ENCODE measurements at regions not wholly inside any gene's neighbourhood (a gene's known extent, or its start where the extent isn't known, plus 50 kb on each side); places are given as distances from the start of the nearest gene placed in this dataset.

DNA sequence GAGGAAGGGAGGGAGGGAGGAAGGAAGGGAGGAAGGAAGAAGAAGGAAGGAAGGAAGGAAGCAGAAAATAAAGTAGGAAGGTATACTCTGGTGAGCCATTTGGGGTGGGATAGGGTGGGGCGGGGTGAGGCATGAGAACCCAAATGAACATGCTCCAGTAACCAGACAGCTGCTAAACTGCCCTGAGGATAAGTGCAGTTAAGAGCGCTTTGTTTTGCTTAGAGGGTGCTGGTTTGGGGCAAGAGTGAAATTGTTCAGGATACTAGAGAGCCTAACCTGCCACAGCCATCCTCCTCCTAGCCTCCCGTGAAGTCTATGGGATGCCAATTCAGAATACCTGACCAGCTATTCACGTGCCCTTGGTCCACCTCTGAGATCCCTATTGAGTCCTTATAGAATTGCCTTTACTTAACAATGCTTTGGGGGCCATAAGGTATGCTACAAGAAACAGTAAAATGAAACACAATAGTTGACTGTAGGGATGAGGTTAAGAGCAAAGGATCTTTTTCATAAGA is 59.0 kb upstream of the ATF3 start:
- H3K9me2 ChIP-seq (replicated peaks; ENCODE audit: low read length): no peaks in the 10 kb centered on the region
- no peaks in the 10 kb centered on the region for H3K4me1 ChIP-seq (ENCODE audit: insufficient read depth, low read length)
- H3K4me3 ChIP-seq (ENCODE audit: low read length): no peak overlapping the region
- no peak overlapping the region for H3K27ac ChIP-seq (ENCODE audit: low read length)
- no peaks in the 10 kb centered on the region for H3K36me3 ChIP-seq (ENCODE audit: low read depth, low read length)
- intact Hi-C loops (cut with micrococcal nuclease): no loop called here
- CTCF ChIA-PET: no interaction called here
- no peak overlapping the region for H3K4me2 ChIP-seq (ENCODE audit: low read length)
- no peak for DNase-seq
- H3K27me3 ChIP-seq (ENCODE audit: low read length): peaks cover 7% of the 10 kb centered on the region; the same call in 1 of the 2 replicates
- no peaks in the 10 kb centered on the region for H3K79me2 ChIP-seq (ENCODE audit: low read length)
- H2AFZ ChIP-seq (ENCODE audit: low read length): no peak overlapping the region
- POLR2A ChIA-PET (ENCODE audit: unreplicated experiment): no interaction called here
- H3K9me3 ChIP-seq (ENCODE audit: low read length): no peaks in the 10 kb centered on the region
- TF ChIP-seq EZH2 (IDR thresholded peaks at IDR 0.05; ENCODE audit: low read length, unreplicated experiment): no peak
- TF ChIP-seq, protein P1, sequence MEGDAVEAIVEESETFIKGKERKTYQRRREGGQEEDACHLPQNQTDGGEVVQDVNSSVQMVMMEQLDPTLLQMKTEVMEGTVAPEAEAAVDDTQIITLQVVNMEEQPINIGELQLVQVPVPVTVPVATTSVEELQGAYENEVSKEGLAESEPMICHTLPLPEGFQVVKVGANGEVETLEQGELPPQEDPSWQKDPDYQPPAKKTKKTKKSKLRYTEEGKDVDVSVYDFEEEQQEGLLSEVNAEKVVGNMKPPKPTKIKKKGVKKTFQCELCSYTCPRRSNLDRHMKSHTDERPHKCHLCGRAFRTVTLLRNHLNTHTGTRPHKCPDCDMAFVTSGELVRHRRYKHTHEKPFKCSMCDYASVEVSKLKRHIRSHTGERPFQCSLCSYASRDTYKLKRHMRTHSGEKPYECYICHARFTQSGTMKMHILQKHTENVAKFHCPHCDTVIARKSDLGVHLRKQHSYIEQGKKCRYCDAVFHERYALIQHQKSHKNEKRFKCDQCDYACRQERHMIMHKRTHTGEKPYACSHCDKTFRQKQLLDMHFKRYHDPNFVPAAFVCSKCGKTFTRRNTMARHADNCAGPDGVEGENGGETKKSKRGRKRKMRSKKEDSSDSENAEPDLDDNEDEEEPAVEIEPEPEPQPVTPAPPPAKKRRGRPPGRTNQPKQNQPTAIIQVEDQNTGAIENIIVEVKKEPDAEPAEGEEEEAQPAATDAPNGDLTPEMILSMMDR (conservative IDR thresholded peaks at IDR 0.05; ENCODE audit: low read depth, low read length): no peak
- TF ChIP-seq EZH2phosphoT487 (IDR thresholded peaks at IDR 0.05; ENCODE audit: borderline replicate concordance, low read length): no peak
- BruUV-seq (replicated peaks): no TSS peak
- H3F3A ChIP-seq (ENCODE audit: low read length, unreplicated experiment): no peaks in the 10 kb centered on the region
- H3K9ac ChIP-seq (ENCODE audit: low read length): no peak overlapping the region
- no peak for ATAC-seq
- H4K20me1 ChIP-seq (ENCODE audit: low read length): no peaks in the 10 kb centered on the region

DNA sequence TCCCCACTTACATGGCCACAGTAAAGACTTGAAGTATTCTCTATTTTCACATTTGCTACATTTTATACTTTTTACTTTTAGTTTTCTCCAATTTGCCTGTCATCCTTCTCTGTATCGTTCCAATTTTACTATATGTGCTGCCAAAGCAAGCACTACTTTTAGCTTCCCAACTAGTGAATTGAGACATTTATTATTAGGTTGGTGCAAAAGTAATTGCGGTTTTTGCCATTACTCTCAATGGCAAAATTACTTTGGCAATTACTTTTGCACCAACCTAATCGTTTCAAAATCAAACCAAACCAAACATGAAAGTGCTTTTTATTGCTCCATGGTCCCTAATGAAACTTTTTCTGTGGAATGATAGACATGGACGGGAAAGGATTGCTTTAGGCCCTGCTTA is 56.6 kb upstream of the ATF3 start:
- no TSS peak for BruUV-seq (replicated peaks)
- ChIA-PET POLR2A (ENCODE audit: unreplicated experiment) (no interaction called here), CTCF (no interaction called here)

DNA sequence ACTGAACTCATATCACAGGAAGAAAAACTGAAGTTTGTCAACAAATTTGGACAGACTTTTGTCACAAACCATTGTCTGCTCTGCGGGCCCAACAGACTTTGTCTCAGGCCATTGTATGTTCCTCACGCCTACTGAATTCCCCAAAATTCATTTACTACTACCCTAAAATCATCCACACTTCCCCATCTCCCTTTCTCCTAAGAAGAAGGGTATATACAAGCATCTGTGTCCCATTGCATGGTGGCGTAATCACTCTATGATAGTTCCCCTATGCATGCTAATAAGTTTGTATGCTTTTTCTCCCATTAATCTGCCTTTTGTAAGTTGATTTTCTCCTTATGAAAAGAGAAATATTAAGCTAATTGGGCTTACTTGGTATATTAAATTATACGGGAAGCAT is 54.9 kb upstream of the ATF3 start:
- BruUV-seq (replicated peaks): no TSS peak
- Histone ChIP-seq H3F3A (ENCODE audit: low read length, unreplicated experiment) (no peaks in the 10 kb centered on the region), H3K4me2 (ENCODE audit: low read length) (no peak overlapping the region), H3K27me3 (ENCODE audit: low read length) (no peaks in the 10 kb centered on the region), H3K9me3 (ENCODE audit: low read length) (no peaks in the 10 kb centered on the region), H3K36me3 (ENCODE audit: low read depth, low read length) (no peaks in the 10 kb centered on the region), H3K4me3 (ENCODE audit: low read length) (no peak overlapping the region), H3K27ac (ENCODE audit: low read length) (no peak overlapping the region), H3K4me1 (ENCODE audit: insufficient read depth, low read length) (peaks cover 14% of the 10 kb centered on the region), H3K79me2 (ENCODE audit: low read length) (no peaks in the 10 kb centered on the region), H3K9me2 (replicated peaks; ENCODE audit: low read length) (no peaks in the 10 kb centered on the region), H4K20me1 (ENCODE audit: low read length) (no peaks in the 10 kb centered on the region), H2AFZ (ENCODE audit: low read length) (no peak overlapping the region), H3K9ac (ENCODE audit: low read length) (no peak overlapping the region)
- TF ChIP-seq EZH2phosphoT487 (IDR thresholded peaks at IDR 0.05; ENCODE audit: borderline replicate concordance, low read length) (no peak), EZH2 (IDR thresholded peaks at IDR 0.05; ENCODE audit: low read length, unreplicated experiment) (no peak)
- TF ChIP-seq, protein P1 (conservative IDR thresholded peaks at IDR 0.05; ENCODE audit: low read depth, low read length): no peak
- ATAC-seq (no peak), DNase-seq (no peak)
- intact Hi-C loops (cut with micrococcal nuclease): no loop called here
- CTCF ChIA-PET: no interaction called here
- POLR2A ChIA-PET (ENCODE audit: unreplicated experiment): no interaction called here

More for the DNA sequence above, 56.6 kb upstream of the ATF3 start:
- ATAC-seq: no peak
- no peaks in the 10 kb centered on the region for H4K20me1 ChIP-seq (ENCODE audit: low read length)
- H3K27me3 ChIP-seq (ENCODE audit: low read length): peaks cover 3% of the 10 kb centered on the region; the same call in 1 of the 2 replicates
- TF ChIP-seq, protein P1 (conservative IDR thresholded peaks at IDR 0.05; ENCODE audit: low read depth, low read length): no peak
- TF ChIP-seq EZH2 (IDR thresholded peaks at IDR 0.05; ENCODE audit: low read length, unreplicated experiment): no peak
- no peaks in the 10 kb centered on the region for H3K36me3 ChIP-seq (ENCODE audit: low read depth, low read length)
- H3K9ac ChIP-seq (ENCODE audit: low read length): no peak overlapping the region
- no peak overlapping the region for H3K4me2 ChIP-seq (ENCODE audit: low read length)
- no peaks in the 10 kb centered on the region for H3F3A ChIP-seq (ENCODE audit: low read length, unreplicated experiment)
- no peaks in the 10 kb centered on the region for H3K9me3 ChIP-seq (ENCODE audit: low read length)
- H2AFZ ChIP-seq (ENCODE audit: low read length): no peak overlapping the region
- no peaks in the 10 kb centered on the region for H3K79me2 ChIP-seq (ENCODE audit: low read length)
- intact Hi-C loops (cut with micrococcal nuclease): no loop called here
- H3K9me2 ChIP-seq (replicated peaks; ENCODE audit: low read length): no peaks in the 10 kb centered on the region
- no peaks in the 10 kb centered on the region for H3K4me1 ChIP-seq (ENCODE audit: insufficient read depth, low read length)
- H3K4me3 ChIP-seq (ENCODE audit: low read length): no peak overlapping the region
- DNase-seq: no peak
- no peak overlapping the region for H3K27ac ChIP-seq (ENCODE audit: low read length)
